Mucosa of rectum (tissue), 2 donors: ENCODE measurements at regions not wholly inside any gene's neighbourhood (a gene's known extent, or its start where the extent isn't known, plus 50 kb on each side); places are given as distances from the start of the nearest gene placed in this dataset.

ENCODE experiments used
- H3K27ac ChIP-seq, 2 donors: one replicate each; pipeline ENCODE4 v1.7.0; 2013; ENCODE audit warnings: inconsistent platforms in 2 of 2, low read depth in 2 of 2, low read length in 2 of 2
- H3K27me3 ChIP-seq, 2 donors: one replicate each; pipeline ENCODE4 v1.7.0; 2013; ENCODE audit warnings: low read length in 2 of 2; ENCODE audit not compliant: control insufficient read depth in 2 of 2, insufficient read depth in 2 of 2
- H3K36me3 ChIP-seq, 2 donors: one replicate each; pipeline ENCODE4 v1.7.0; 2013; ENCODE audit warnings: low read length in 2 of 2; ENCODE audit not compliant: control insufficient read depth in 2 of 2, insufficient read depth in 2 of 2
- H3K4me1 ChIP-seq, 2 donors: one replicate each; pipeline ENCODE4 v1.7.0; 2013; ENCODE audit warnings: low read length in 2 of 2, mild to moderate bottlenecking in 1 of 2; ENCODE audit not compliant: control insufficient read depth in 2 of 2, insufficient read depth in 2 of 2
- H3K4me3 ChIP-seq, 2 donors: one replicate each; pipeline ENCODE4 v1.7.0; 2013; ENCODE audit warnings: low read length in 2 of 2
- H3K9ac ChIP-seq, 2 donors: one replicate each; pipeline ENCODE4 v1.7.0; 2013; ENCODE audit warnings: low read length in 2 of 2, low read depth in 1 of 2, mild to moderate bottlenecking in 1 of 2
- H3K9me3 ChIP-seq, 2 donors: one replicate each; pipeline ENCODE4 v1.7.0; 2013; ENCODE audit warnings: low read length in 2 of 2; ENCODE audit not compliant: control insufficient read depth in 2 of 2
- donor health status: healthy.
- donor health status: Normal muscosa, but diverticular disease.

DNA sequence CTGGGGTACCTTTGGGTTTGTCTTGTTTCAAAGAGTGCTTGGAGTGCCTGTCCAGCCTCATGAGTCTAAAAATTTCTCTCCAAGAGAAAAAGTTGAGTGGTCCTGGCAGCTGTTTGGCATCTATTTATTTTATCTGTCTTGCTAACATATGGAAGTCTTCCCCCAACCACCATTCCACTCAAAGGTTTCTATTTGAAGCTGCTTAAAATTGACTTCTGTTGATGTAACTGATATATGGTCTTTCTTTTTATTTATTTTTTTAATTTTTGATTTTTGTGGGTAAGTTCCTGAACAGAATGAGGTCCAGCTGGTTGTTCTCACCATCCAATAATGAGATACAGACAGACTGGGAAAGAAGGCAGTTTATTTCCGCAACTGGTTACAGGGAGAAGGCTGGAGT is 178.7 kb upstream of the SGCD start:
- Histone ChIP-seq H3K4me3 (no peak overlapping the region), H3K27ac (no peak overlapping the region), H3K27me3 (no peaks in the 10 kb centered on the region), H3K4me1 (no peaks in the 10 kb centered on the region), H3K9me3 (no peaks in the 10 kb centered on the region), H3K9ac (no peak overlapping the region), H3K36me3 (no peaks in the 10 kb centered on the region)

- Histone ChIP-seq H3K36me3 (no peaks in the 10 kb centered on the region), H3K9ac (no peak overlapping the region), H3K27me3 (no peaks in the 10 kb centered on the region), H3K9me3 (no peaks in the 10 kb centered on the region), H3K27ac (no peak overlapping the region), H3K4me1 (no peaks in the 10 kb centered on the region), H3K4me3 (no peak overlapping the region)
These were observed 177.8 kb upstream of the SGCD start for GRCh38 chr5:156149213-156149612.

DNA sequence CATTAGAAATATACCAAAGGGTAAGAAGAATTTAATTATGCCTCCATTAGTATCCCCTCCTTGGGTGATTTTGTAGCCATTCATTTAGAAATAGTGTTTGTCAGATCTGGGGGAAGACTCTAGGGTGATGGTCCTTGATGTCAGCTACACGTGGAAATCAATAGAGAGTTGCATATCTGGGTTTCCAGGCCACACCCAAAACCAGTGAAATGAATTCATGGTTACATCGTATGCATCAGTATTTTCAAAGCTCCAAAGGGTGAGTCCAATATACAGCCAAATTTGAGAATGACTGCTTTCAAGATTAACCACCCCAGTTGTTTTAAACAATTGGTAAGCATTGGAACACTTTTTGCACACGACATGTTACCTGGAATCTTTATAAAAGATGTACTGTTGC is 173.4 kb upstream of the SGCD start:
- Histone ChIP-seq H3K4me1 (no peaks in the 10 kb centered on the region), H3K9ac (no peak overlapping the region), H3K4me3 (no peak overlapping the region), H3K27me3 (no peaks in the 10 kb centered on the region), H3K9me3 (no peaks in the 10 kb centered on the region), H3K27ac (no peak overlapping the region), H3K36me3 (no peaks in the 10 kb centered on the region)

GRCh38 chr5:156154757-156155156 is 172.2 kb upstream of the SGCD start:
- no peak overlapping the region for H3K9ac ChIP-seq
- H3K27me3 ChIP-seq, result no peaks in the 10 kb centered on the region
- no peak overlapping the region for H3K4me3 ChIP-seq
- H3K36me3 ChIP-seq, result no peaks in the 10 kb centered on the region
- no peaks in the 10 kb centered on the region for H3K4me1 ChIP-seq
- no peaks in the 10 kb centered on the region for H3K9me3 ChIP-seq
- no peak overlapping the region for H3K27ac ChIP-seq

DNA sequence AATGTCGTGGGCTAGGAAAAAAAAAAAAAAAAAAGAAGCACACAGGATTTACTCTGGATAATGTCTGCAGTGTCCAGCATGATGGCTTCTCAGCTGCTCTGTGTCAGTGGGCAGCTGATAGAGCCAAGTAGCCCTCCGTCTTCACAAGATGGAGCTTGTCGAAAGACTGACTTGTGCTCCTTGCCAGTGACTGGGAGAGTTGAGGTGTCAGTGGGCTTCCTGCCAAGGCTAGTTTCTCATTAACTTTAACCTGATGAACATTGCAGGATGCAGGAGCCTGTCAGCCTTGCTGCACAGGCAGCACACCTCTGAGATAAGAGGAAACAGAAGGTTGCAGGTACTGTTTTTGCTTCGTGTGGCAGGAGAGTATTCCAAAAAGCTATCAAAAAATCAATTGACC is 171.4 kb upstream of the SGCD start:
- Histone ChIP-seq H3K9ac (no peak overlapping the region), H3K27me3 (no peaks in the 10 kb centered on the region), H3K4me1 (no peaks in the 10 kb centered on the region), H3K27ac (no peak overlapping the region), H3K36me3 (no peaks in the 10 kb centered on the region), H3K9me3 (no peaks in the 10 kb centered on the region), H3K4me3 (no peak overlapping the region)

- H3K4me3 ChIP-seq, result no peak overlapping the region
- H3K36me3 ChIP-seq, result no peaks in the 10 kb centered on the region
- no peaks in the 10 kb centered on the region for H3K9me3 ChIP-seq
- no peak overlapping the region for H3K9ac ChIP-seq
- H3K27ac ChIP-seq, result no peak overlapping the region
- H3K27me3 ChIP-seq, result no peaks in the 10 kb centered on the region
- no peaks in the 10 kb centered on the region for H3K4me1 ChIP-seq
These were observed 162.7 kb upstream of the SGCD start for GRCh38 chr5:156164306-156164705.

DNA sequence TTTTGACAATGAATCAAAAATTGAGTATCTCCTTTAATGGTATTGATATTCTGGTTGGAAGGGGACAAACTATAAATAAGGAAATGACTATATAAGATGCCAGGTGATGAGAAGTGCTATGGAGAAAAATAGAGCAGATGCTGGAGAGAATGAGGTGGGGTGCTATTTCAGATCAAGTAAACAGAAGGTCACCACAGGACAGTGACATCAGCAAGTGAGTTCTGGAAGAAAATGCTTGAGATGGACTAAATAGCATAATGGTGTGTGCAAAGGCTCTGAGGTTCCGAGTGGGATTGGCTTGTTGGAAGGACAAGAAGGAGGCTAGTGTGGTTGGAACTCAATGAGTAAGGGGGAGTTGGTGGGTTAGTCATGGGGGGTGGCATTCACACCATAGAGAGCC is 157.5 kb upstream of the SGCD start:
- Histone ChIP-seq H3K27me3 (no peaks in the 10 kb centered on the region), H3K4me1 (no peaks in the 10 kb centered on the region), H3K9me3 (no peaks in the 10 kb centered on the region), H3K9ac (no peak overlapping the region), H3K36me3 (no peaks in the 10 kb centered on the region), H3K27ac (no peak overlapping the region), H3K4me3 (no peak overlapping the region)

DNA sequence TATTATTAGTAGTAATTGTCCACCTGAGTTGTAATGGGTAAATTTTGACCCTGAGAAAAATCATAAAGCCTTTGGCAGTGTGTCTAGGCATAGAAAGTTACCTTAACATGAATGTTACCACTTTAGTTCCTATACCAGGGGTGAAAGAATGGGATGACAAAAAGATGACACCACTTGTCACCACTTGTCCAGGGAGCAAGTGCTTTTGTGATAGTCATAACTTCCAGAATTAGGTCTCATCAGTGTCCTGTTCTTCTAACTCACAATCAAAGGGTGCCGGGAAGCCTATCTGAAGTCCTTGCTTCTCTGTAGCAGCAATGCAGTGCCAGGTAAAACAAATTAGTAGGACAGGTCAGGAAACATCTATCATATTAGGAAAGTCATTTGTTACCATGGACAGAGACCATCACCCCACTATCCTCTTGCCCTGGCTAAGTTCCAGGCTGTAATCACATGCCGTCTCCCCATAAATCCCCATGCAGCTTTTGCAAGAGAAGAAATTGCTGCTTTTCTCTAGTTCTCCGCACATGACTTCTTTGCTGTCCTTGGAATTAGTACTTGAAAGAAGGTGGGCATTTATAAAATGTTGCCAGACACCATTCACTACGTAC is 156.5 kb upstream of the SGCD start:
- no peak overlapping the region for H3K27ac ChIP-seq
- H3K9me3 ChIP-seq, result no peaks in the 10 kb centered on the region
- no peak overlapping the region for H3K9ac ChIP-seq
- H3K4me3 ChIP-seq, result no peak overlapping the region
- H3K36me3 ChIP-seq, result no peaks in the 10 kb centered on the region
- H3K27me3 ChIP-seq, result no peaks in the 10 kb centered on the region
- no peaks in the 10 kb centered on the region for H3K4me1 ChIP-seq

DNA sequence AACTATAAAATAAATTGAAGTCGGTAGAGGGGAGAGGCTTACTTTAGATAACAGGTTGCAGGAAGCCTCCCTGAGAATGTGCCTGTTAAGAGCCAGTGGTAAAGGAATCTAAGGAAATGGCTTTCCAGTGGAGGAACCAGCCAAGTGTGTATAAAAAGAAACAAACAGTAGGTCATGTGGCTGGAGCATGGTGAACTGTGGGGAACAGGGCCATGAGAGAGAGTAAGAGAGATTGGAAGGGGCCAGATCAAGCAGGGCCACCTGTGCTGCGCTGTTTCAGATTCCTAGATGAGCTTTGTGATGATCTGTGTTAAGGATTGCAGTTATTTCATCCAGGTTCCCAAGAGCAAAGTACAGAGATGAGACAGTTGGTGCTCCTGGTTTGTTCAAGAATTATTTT is 152.7 kb upstream of the SGCD start:
- H3K9ac ChIP-seq, result no peak overlapping the region
- H3K4me3 ChIP-seq, result no peak overlapping the region
- H3K36me3 ChIP-seq, result no peaks in the 10 kb centered on the region
- no peaks in the 10 kb centered on the region for H3K9me3 ChIP-seq
- no peaks in the 10 kb centered on the region for H3K4me1 ChIP-seq
- no peak overlapping the region for H3K27ac ChIP-seq
- H3K27me3 ChIP-seq, result no peaks in the 10 kb centered on the region

- H3K9me3 ChIP-seq, result no peaks in the 10 kb centered on the region
- no peaks in the 10 kb centered on the region for H3K27me3 ChIP-seq
- H3K9ac ChIP-seq, result no peak overlapping the region
- no peak overlapping the region for H3K4me3 ChIP-seq
- H3K36me3 ChIP-seq, result no peaks in the 10 kb centered on the region
- no peaks in the 10 kb centered on the region for H3K4me1 ChIP-seq
- no peak overlapping the region for H3K27ac ChIP-seq
These were observed 148.8 kb upstream of the SGCD start for GRCh38 chr5:156178117-156178516.

- H3K27ac ChIP-seq, result no peak overlapping the region
- no peaks in the 10 kb centered on the region for H3K36me3 ChIP-seq
- no peaks in the 10 kb centered on the region for H3K4me1 ChIP-seq
- H3K9me3 ChIP-seq, result no peaks in the 10 kb centered on the region
- H3K4me3 ChIP-seq, result no peak overlapping the region
- H3K9ac ChIP-seq, result no peak overlapping the region
- no peaks in the 10 kb centered on the region for H3K27me3 ChIP-seq
These were observed 145.3 kb upstream of the SGCD start for GRCh38 chr5:156181656-156182055.
